Endodermal cell (in vitro differentiated cells): ENCODE measurements at regions not wholly inside any gene's neighbourhood (a gene's known extent, or its start where the extent isn't known, plus 50 kb on each side); places are given as distances from the start of the nearest gene placed in this dataset.
"Not testable (repeated sequence)": the region's sequence is repeated elsewhere in the genome, so short reads cannot be mapped to it uniquely, and the experiment has no call there.

Experiments
- DNase-seq: peaks from one replicate; pipeline ENCODE4 v3.0.0-alpha.2; 2017
- H3K27ac ChIP-seq: 2 replicates; pipeline ENCODE4 v1.5.1; 2013; ENCODE audit warnings: mild to moderate bottlenecking, low read depth, low read length, moderate library complexity
- H3K27me3 ChIP-seq: 2 replicates; pipeline ENCODE4 v1.6.1; 2013; ENCODE audit warnings: mild to moderate bottlenecking, low read length, moderate library complexity; ENCODE audit not compliant: insufficient read depth, control insufficient read depth, poor library complexity, severe bottlenecking
- H3K36me3 ChIP-seq: 2 replicates; pipeline ENCODE4 v1.7.0; 2013; ENCODE audit warnings: mild to moderate bottlenecking, low read length, moderate library complexity; ENCODE audit not compliant: control insufficient read depth, insufficient read depth
- H3K4me1 ChIP-seq: one replicate; pipeline ENCODE4 v1.7.0; 2013; ENCODE audit warnings: low read length; ENCODE audit not compliant: control insufficient read depth, insufficient read depth
- H3K4me3 ChIP-seq: 2 replicates; pipeline ENCODE4 v1.5.1; 2013; ENCODE audit warnings: mild to moderate bottlenecking, low read length, moderate library complexity
- H3K9ac ChIP-seq: 2 replicates; pipeline ENCODE4 v1.6.1; 2013; ENCODE audit warnings: mild to moderate bottlenecking, low read length, moderate library complexity; ENCODE audit not compliant: poor library complexity, severe bottlenecking; ENCODE audit errors: extremely low read depth
- H3K9me3 ChIP-seq: 2 replicates; pipeline ENCODE4 v1.6.1; 2013; ENCODE audit warnings: mild to moderate bottlenecking, low read length, moderate library complexity; ENCODE audit not compliant: control insufficient read depth
- H3K27ac Mint-ChIP-seq: 2 replicates; pipeline ENCODE4 v1.8.0; 2020; ENCODE audit warnings: mixed read lengths
- H3K27me3 Mint-ChIP-seq: 2 replicates; pipeline ENCODE4 v1.8.0; 2021; ENCODE audit warnings: mild to moderate bottlenecking, mixed read lengths; ENCODE audit not compliant: insufficient read depth
- H3K36me3 Mint-ChIP-seq: 2 replicates; pipeline ENCODE4 v1.8.0; 2020; ENCODE audit warnings: low read depth, mixed read lengths
- H3K4me1 Mint-ChIP-seq: 2 replicates; pipeline ENCODE4 v1.8.0; 2020; ENCODE audit warnings: mixed read lengths
- H3K4me3 Mint-ChIP-seq: 2 replicates; pipeline ENCODE4 v1.8.0; 2020; ENCODE audit warnings: mild to moderate bottlenecking, moderate library complexity, mixed read lengths
- H3K9me3 Mint-ChIP-seq: 2 replicates; pipeline ENCODE4 v1.8.0; 2020; ENCODE audit warnings: mild to moderate bottlenecking, mixed read lengths
- WGBS, 2 experiments: methylation state at CpG; one replicate each; pipeline versions ENCODE4 v1.1.5 to v1.1.7; 2013; ENCODE audit warnings: missing lambda C conversion rate in 2 of 2, mixed read lengths in 1 of 2; ENCODE audit not compliant: insufficient coverage in 1 of 2, insufficient read length in 1 of 2; 5-methylcytosine and 5-hydroxymethylcytosine counted together
- TF ChIP-seq, protein P1 (sequence below): fragments of 200-600 bp; sonication (generic); conservative IDR thresholded peaks from 2 replicates; pipeline ENCODE4 v1.5.0; 2021; ENCODE audit warnings: antibody characterized with exemption, mild to moderate bottlenecking

- Histone ChIP-seq H3K9ac (no peak overlapping the region), H3K27me3 (no peaks in the 10 kb centered on the region), H3K27ac (no peak overlapping the region), H3K36me3 (no peaks in the 10 kb centered on the region), H3K9me3 (peaks cover 18% of the 10 kb centered on the region), H3K4me1 (peaks cover 16% of the 10 kb centered on the region), H3K4me3 (no peak overlapping the region)
- Mint-ChIP-seq H3K27me3 (peaks cover 2% of the 10 kb centered on the region), H3K36me3 (peaks cover 11% of the 10 kb centered on the region), H3K4me1 (peaks cover 29% of the 10 kb centered on the region), H3K9me3 (peaks cover 33% of the 10 kb centered on the region), H3K27ac (no peak overlapping the region), H3K4me3 (no peak overlapping the region)
- no peak for DNase-seq
- TF ChIP-seq, protein P1, sequence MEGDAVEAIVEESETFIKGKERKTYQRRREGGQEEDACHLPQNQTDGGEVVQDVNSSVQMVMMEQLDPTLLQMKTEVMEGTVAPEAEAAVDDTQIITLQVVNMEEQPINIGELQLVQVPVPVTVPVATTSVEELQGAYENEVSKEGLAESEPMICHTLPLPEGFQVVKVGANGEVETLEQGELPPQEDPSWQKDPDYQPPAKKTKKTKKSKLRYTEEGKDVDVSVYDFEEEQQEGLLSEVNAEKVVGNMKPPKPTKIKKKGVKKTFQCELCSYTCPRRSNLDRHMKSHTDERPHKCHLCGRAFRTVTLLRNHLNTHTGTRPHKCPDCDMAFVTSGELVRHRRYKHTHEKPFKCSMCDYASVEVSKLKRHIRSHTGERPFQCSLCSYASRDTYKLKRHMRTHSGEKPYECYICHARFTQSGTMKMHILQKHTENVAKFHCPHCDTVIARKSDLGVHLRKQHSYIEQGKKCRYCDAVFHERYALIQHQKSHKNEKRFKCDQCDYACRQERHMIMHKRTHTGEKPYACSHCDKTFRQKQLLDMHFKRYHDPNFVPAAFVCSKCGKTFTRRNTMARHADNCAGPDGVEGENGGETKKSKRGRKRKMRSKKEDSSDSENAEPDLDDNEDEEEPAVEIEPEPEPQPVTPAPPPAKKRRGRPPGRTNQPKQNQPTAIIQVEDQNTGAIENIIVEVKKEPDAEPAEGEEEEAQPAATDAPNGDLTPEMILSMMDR = no peak
- 89 to 100% methylated on average over 1 to 2 of the region's 2 CpGs for WGBS, 2 experiments
These were observed 495.9 kb upstream of the POT1 start for GRCh38 chr7:125425506-125425905.

DNA sequence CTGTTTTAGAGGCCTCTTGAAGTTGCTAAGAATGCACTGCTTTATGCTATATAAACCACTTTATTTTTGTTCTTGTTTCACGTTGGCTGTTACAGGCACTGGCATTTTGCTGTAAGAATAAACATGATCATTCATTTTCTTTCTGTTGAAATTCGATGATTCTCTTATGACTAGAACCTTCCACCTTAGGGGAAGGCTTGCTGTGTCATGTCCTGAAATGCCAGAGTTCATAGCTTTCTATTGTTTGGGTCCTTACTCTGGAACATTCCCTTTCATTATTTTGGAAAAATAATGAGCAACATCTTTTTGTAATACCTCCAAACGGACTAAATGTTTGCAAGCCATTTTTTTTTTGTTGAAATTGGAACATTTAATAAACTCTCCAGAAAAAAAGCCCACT is 495.1 kb upstream of the POT1 start:
- peaks cover 35% of the 10 kb centered on the region for H3K9me3 Mint-ChIP-seq
- no peak for DNase-seq
- peaks cover 14% of the 10 kb centered on the region for H3K36me3 Mint-ChIP-seq
- peaks cover 3% of the 10 kb centered on the region for H3K27me3 Mint-ChIP-seq
- H3K36me3 ChIP-seq = no peaks in the 10 kb centered on the region
- H3K9me3 ChIP-seq = peaks cover 26% of the 10 kb centered on the region
- WGBS, 2 experiments = 88 to 100% methylated on average over 1 to 3 of the region's 3 CpGs
- no peak overlapping the region for H3K4me3 Mint-ChIP-seq
- peaks cover 16% of the 10 kb centered on the region for H3K4me1 ChIP-seq
- H3K27ac Mint-ChIP-seq = no peak overlapping the region
- H3K4me3 ChIP-seq = no peak overlapping the region
- peaks cover 24% of the 10 kb centered on the region for H3K4me1 Mint-ChIP-seq
- no peak overlapping the region for H3K9ac ChIP-seq
- no peak overlapping the region for H3K27ac ChIP-seq
- H3K27me3 ChIP-seq = no peaks in the 10 kb centered on the region
- TF ChIP-seq, protein P1 = no peak

DNA sequence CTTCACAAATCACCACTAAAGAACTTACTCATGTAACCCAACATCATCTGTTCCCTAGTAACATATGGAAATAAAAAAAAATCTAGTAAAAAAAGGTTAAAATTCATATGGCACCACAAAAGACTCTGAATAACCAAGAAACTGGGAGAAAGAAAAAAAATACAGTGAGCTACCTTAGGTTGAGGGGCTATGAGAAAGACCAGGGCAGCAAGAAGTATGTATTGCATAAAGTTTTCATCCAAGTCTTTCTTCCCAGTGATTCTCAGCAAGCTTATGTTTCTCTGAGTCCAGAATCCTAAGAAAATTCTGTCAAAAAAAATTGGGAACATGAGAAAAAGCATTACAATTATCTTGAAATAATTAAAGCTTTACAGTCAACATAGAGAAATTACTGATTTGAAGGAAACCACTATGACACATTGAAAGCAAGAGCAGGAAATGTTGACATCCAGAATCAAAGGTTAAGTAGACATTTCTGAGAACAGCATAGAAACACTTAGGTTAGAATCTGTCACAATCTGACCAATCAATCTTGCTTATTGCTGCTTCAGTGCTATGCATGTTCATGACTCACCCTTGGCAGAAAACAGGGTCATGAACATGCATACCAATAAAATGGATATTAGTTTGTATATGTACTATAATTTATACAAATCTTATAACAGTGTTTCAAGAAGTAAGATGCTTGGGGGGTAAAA is 494.0 kb upstream of the POT1 start:
- Mint-ChIP-seq H3K36me3 (peaks cover 22% of the 10 kb centered on the region), H3K4me1 (peaks cover 15% of the 10 kb centered on the region), H3K4me3 (no peak overlapping the region), H3K9me3 (peaks cover 47% of the 10 kb centered on the region), H3K27ac (no peak overlapping the region), H3K27me3 (peaks cover 3% of the 10 kb centered on the region)
- no peaks in the 10 kb centered on the region for H3K27me3 ChIP-seq
- no peak overlapping the region for H3K27ac ChIP-seq
- no peaks in the 10 kb centered on the region for H3K36me3 ChIP-seq
- no peak overlapping the region for H3K4me3 ChIP-seq
- TF ChIP-seq, protein P1 = no peak
- no peak overlapping the region for H3K9ac ChIP-seq
- H3K4me1 ChIP-seq = peaks cover 10% of the 10 kb centered on the region
- peaks cover 35% of the 10 kb centered on the region for H3K9me3 ChIP-seq
- DNase-seq = no peak

DNA sequence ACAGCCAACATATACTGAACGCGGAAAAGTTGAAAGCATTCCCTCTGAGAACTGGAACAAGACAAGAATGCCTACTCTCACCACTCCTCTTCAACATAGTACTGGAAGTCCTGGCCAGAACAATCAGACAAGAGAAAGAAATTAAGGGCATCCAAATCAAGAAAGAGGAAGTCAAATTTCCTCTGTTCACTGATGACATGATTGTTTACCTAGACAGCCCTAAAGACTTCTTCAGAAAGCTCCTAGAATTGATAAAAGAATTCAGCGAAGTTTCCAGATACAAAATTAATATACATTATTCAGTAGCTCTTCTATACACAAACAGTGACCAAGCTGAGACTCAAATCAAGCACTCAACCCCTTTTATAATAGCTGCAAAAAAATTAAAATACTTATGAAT is 491.8 kb upstream of the POT1 start:
- not testable (repeated sequence) for H3K27ac Mint-ChIP-seq, H3K4me1 ChIP-seq, H3K27me3 Mint-ChIP-seq, DNase-seq, H3K9ac ChIP-seq, H3K36me3 ChIP-seq, H3K4me3 Mint-ChIP-seq, H3K4me1 Mint-ChIP-seq, H3K27me3 ChIP-seq, H3K27ac ChIP-seq, H3K4me3 ChIP-seq
- peaks cover 65% of the 10 kb centered on the region for H3K9me3 Mint-ChIP-seq
- peaks cover 57% of the 10 kb centered on the region for H3K9me3 ChIP-seq
- H3K36me3 Mint-ChIP-seq = peaks cover 39% of the 10 kb centered on the region
- 91 to 100% methylated on average over 1 to 3 of the region's 3 CpGs for WGBS, 2 experiments
